GM19397 (cell line): ENCODE measurements at regions not wholly inside any gene's neighbourhood (a gene's known extent, or its start where the extent isn't known, plus 50 kb on each side); places are given as distances from the start of the nearest gene placed in this dataset.
"Not testable (repeated sequence)": the region's sequence is repeated elsewhere in the genome, so short reads cannot be mapped to it uniquely, and the experiment has no call there.

Experiments used
- ATAC-seq: cut with Tn5 transposase; IDR thresholded peaks from one replicate; pipeline ENCODE4 v1.9.1; 2021; ENCODE audit warnings: mild to moderate bottlenecking, moderate library complexity; ENCODE audit not compliant: unreplicated experiment

DNA sequence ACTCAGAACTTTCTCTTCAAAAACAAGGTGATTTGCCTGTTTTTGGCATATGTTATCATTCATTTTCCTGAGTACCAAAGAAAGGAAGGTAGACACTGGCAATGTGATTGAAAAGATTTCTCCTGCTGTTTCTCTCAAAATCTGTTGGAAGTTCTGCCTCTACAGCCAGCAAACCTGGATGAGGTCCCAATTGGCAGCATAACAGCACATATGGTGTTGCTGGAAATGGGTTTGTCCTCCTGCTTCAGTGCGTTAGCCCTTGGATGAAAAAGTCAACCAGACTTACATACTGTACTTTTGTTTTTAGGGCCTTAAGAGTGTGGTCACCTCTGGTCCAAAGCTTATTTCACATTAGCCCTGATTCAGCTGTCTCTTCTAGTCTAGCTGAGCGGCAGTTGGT lies 237.6 kb upstream of the MME start:
- no peak for ATAC-seq

DNA sequence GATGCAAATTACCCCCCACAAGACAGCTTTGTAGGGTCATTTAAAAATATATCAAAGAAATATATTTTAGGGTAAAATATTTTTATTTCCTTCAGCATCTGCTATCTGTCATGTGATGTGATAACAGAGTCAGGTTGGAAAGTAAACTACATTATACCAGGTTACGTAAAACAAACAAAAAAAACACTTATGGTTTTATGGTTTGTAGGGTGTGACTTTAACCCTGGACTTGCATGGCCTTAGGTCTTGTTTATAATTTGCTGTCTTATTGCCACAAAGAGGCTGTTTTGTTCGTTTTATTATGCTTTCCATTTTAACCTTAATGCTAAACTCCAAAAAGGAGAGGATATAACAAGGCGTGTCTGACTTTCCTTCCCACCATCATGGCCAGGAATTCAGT lies 244.5 kb upstream of the MME start:
- no peak for ATAC-seq

DNA sequence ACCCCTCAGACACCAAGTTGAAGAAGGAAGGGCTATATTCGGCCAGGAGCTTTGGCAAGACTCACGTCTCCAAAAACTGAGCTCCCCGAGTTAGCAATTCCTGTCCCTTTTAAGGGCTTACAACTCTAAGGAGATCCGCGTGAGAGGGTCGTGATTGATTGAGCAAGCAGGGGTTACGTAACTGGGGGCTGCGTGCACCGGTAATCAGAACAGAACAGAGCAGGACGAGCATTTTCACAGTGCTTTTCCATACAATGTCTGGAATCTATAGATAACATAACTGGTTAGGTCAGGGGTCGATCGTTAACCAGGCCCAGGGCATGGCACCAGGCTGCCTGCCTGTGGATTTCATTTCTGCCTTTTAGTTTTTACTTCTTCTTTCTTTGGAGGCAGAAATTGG lies 245.3 kb upstream of the MME start:
- not testable (repeated sequence) for ATAC-seq

DNA sequence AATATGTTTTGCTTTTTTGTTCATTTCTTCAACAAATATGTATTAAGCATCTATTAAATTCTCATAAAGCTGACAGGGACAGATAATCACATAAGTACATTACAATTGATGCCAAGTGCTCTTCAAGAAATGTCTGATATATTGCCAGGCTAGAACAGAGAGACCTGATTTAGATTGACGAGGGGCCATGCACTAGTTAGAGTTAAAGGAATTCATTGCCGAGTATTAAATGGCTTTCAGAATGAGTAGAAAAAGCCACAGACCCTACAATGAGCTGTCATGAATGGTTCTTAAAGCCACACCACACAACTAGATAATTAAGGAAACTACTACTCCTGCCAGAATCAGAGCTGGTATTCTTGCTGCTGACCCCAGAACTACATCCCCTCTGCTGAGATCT lies 250.2 kb upstream of the MME start:
- ATAC-seq: no peak

DNA sequence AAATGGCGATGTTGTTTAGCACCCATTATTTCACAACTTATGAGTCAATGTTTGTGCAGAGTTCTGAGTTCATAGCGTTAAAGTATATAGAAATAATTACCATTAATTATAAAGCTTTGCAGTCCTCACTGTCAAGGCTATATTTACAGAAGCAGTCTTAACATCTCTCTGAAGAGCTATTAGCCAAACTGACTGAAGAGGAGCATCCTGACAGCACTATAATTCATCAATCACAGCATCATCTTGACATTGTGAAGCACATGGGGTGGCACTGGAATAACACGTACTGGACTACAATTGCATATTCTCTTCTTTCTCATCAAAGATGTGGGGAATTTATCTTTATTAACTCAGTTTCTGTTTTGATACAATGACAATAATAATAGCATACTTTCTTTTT lies 260.6 kb upstream of the MME start:
- no peak for ATAC-seq

DNA sequence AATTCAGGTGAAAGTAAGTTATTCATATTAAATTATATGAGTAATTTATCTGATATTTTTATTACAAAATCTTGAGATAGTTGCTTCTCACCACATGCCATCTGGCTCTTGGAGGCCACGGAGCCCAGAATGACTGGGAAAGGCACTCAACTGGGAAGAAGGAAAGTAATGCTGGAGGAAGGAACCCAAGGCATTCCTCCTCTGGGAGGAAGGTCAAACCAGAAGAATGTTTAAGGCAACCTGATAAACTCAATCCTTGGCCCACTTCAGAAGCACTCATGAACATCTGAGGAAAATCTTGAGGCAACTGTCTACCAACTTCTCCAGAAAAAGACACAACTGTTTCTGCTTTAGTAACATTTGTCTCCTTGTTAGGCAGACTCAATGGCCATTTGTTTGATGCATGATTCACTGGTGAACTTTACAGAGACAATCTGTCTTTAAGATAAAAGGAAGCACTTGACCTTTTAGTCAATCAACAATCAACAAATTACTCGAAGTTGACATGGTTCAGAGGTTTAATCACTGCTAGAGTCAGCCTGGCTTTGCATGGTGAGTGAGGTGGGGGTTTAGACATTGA lies 261.4 kb upstream of the MME start:
- ATAC-seq: no peak

DNA sequence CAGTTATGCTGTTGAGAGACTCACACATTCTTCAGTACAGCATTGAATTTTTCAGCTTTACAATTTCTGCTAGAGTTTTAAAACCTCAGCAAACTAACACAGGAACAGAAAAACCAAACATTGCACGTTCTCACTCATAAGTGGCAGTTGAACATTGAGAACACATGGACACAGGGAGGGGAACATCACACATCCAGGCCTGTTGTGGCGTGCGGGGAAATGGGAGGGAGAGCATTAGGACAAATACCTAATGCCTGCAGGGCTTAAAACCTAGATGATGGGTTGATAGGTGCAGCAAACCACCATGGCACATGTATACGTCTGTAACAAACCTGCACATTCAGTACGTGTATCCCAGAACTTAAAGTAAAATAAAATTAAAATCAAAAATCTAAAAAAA lies 270.1 kb upstream of the MME start:
- not testable (repeated sequence) for ATAC-seq

DNA sequence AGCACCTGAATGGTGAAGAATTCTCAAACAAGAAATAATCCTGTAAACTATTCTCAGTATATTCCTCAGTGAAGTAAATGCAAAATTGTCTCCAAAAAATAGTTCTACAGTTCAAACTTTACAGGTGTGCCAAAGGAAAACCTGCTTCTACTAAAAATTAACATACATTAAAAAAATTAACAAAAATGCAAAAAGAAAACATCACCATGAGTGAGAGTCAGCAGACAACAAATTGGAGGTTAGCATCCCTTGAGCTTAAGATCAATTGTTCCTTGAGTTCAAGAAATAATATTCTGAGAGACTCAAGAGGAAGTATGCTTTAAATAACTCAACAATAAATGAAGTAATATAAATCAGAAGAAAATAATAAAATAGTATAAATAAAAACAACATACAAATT lies 278.4 kb upstream of the MME start:
- ATAC-seq: no peak

DNA sequence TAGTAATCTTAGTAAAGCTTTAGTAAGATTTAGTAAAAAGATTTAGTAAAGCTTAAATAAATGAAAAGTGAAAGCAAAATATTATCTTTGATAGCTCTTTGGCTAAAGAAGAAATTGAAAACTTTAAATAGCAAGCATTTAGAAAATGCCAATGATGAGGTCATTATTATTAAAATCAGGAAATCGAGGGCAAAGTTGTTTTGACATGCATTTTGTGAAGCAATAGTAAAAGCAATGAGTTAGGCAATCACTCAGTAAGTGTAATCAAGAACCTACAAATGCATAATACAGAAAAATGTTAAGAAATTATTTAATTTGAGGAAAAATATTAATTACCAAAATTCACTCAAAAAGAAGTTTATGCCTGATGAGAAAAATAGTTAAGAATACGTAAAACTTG lies 280.3 kb upstream of the MME start:
- ATAC-seq: no peak

DNA sequence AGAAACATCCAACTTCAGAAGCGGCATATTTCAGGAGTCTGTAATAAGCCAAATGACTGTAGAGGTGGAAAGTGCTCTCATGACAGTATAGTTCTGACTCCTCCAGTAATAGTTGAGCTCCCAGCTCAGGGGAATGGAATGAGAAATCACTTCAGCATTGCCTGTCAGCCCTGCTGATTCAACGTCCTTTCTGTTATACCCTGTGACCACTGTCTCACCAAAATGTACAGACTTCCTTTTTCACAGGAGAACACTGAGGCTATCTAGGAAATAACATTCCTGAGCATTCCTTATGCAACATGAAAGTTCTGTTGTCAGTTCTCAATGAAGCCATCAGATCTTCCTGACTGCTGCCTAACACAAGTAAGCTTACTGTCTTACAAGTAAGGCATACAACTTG lies 284.5 kb upstream of the MME start:
- ATAC-seq: no peak

DNA sequence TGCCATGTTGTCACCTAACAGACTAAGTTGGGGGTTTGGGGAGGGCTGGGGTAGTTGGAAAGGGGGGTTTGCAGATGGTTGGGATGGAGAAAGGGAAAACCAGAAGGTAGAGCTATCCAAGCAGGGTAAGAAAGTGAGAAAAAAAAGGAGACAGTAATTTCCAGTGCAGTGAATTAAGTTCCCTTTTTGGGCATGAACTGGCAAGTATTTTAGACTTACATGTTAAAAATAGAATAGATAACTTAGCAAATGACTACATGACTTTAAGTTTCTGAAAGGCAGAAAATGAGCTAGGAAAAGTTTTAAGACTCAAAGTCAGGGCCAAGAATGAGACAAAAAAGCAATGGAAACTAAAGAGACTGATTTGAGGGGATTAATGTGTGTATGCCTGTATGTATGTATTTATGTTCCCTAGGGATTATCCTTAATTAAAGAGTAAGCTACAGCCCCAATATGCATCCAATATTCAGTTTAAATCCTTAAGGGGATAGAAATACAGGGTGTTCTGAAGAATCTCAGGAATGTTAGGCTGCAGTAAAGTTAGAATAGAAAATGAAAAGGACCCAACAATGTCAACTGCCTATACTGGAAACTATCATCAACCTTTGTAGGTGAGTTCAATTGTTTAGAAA lies 285.2 kb upstream of the MME start:
- no peak for ATAC-seq

DNA sequence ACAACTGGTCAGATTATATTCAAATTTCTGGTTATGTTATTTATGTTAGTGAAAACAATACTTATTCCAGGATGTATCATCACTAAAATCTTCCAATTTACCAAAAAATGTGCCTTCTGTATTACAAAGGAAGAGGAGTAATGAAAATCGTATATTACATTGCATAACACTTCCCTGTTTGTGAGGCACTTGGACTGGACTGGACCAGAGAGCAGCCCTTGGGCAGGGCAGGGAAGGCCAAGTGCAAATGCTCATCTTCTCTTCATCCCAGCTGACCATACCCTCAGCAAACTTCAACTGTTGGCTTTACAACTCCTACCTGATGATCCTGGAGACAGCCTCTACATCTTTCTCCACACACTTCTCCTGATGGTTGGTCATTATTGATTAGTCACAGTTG lies 285.7 kb upstream of the MME start:
- ATAC-seq: no peak

DNA sequence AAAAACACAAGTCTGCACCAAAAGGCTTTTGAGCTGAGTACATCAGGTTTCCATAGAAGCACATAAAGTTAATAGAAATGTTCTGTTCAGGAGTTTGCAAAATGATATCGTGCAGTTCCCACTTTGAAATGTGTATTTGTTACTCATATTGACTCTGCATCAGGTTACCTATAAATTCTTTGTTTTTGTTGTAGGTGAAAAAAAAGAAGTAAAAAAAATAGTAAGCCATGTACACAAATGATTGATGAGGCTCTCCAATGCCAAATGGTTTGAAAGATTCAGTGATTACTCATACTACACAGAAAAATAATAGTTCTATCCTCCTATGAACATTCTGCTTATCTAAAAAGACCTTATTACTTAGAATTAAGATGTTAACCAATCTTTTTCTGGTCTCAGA lies 287.3 kb upstream of the MME start:
- no peak for ATAC-seq

DNA sequence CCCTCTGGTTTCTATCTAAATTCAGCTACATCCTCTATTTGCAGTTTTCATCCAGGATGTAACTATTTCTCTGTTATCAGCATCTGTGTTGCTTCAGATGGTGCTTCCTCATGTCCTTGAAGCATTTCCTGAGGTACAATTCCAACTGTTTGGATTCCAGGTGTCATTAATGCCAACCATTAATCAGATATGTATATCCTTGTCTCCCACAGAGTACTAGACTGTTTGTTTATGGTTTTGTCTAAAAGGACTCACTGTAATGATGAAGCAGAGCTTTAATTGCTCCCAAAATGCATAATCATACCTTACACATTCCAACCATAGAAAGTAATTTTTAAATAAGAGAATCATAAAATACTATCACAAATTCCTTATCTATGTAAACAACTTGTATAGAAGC lies 288.5 kb upstream of the MME start:
- no peak for ATAC-seq

DNA sequence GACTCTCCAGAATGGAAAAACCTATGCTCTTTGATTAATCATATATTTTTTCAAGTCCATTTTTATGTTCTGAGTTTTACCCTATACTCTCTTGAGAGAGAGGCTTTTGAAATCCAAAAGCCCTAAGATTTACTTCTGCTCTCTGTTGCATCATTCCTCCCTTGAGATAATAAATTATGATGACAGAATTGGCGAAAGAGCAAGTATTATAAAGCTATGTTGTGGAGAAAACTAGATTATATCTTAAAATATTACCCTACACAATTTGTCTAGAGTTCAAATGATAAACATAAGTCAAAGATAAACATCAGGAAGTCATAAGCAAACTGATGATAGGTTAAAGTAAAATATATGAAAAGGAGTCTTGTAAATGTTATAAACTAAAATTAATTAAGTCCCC lies 293.4 kb upstream of the MME start:
- ATAC-seq: no peak

DNA sequence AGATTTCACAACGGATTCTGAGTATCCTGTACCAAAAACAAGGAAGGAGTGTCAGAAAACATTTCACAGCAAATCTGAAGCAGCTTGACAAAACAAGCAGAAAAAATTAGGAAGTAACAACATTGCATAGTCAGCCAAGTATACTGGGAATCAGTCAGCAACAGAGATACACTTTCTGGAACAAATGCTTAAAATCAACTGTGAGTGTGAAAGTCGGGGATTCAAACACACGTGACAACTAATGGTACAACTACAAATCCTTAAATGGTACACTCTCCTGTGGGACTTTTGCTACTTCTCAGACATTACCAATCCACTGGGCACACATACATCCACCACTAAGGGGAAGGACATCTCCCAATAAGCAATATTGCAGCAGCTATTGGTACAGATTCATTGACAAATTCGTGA lies 296.6 kb upstream of the MME start:
- ATAC-seq: no peak

DNA sequence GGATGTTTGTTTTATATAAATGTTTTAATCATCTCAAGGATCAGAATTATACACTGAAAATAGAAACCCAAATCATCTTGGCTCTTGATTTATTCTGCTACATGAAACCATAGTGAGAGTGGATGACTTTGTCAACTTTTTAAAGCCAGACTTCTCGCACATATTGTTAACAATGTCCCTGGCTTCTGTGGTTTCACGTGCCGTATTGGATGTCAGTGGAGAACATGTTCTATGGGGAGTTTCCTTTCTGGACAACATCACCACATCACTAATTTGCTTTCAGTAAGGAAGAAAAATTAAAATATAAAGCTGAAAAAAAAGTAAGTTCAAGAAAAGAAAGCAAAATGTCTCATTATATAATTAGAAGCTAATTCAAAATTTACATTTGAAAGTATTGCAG lies 297.1 kb upstream of the MME start:
- no peak for ATAC-seq

DNA sequence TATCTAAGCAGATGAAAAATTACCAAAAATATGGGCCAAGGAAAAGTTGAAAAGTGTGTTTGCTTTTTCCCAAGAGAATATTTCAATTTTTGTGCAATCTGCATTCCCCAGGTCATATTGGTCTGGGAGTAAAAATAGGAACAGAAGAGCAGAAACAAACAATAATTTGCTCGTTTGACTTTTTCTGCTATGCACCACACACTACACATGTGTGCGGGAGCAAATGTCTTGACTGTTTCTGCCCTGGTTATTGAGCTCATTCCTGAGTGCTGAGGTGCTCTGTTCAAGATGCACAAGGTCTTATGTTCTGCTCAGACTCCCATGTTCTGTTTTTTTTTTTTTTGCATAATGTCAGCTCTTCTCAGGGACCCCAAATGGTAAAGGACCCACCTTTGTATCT lies 298.0 kb upstream of the MME start:
- ATAC-seq: no peak

DNA sequence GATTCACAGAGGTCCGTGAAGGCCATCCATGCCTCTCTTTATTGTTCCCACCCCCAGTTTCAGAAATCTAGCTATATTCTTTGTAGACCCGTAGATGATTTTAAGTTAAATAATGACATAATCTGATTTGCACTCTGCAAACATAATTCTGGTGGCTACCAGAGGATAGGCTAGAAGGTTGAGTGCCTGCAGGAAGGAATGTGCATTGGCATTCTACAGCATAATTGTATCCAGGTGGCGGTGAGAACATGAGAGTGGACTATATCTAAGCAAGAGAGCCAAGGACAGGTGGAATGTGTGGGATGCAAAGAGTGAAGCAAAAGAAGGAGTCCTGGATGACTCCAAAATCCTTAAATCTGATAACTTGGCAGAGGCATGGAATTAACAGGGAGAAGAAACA lies 298.5 kb upstream of the MME start:
- no peak for ATAC-seq

DNA sequence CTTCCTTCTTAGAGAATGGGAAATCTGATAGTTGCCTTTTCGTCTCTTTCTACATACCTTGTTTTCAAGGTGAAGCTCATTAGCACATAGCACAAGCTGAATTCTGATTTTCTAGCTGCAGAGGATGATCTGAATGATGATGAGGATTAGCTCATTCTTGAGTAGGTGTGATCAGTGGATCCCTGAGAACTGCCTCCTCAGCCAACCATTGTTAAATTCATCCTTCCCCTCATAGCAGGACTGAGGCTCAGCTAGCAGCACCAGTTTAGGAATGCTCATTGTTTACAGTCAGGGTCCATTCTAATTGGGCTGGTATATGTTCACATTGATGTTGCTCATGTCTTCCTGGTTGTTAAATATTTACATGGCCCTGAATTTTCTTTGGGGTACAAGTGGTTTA lies 299.9 kb upstream of the MME start:
- ATAC-seq: no peak

DNA sequence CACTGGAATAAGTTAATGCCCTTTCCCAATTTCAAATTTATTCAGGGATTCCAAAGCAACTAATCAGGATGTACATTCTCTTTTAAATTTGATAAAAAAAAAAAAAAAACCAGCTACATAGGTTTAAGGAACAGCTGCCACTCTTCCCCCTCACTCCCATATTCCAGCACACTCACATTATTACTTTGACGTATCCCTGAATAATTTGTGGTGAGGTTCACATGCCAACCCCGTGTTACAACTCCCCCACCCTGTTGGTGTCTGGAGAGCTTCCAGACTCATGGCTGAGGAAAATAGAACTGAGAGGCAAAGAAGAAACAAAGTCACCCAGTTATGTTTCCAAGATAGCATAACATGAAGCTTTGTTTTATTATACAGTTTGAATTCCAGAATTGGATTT lies 300.5 kb upstream of the MME start:
- ATAC-seq: no peak

DNA sequence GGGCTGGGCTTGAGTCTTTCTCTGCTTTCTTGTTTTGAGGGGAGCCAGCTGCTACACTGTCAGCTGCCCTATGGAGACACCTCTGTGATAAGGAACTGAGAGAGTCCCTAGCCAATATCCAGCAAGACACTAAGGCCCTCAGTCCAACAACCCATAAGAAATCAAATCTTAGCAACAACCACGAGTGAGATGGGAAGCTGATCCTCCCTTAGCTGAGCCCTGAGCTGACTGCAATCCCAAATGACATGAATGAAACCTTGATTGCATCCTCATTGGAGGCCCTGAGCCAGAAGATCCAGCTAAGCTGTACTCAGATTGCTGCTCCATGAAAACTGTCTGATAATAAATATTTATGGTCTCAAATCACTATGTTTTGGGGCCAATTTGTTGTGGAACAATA lies 302.1 kb upstream of the MME start:
- no peak for ATAC-seq

DNA sequence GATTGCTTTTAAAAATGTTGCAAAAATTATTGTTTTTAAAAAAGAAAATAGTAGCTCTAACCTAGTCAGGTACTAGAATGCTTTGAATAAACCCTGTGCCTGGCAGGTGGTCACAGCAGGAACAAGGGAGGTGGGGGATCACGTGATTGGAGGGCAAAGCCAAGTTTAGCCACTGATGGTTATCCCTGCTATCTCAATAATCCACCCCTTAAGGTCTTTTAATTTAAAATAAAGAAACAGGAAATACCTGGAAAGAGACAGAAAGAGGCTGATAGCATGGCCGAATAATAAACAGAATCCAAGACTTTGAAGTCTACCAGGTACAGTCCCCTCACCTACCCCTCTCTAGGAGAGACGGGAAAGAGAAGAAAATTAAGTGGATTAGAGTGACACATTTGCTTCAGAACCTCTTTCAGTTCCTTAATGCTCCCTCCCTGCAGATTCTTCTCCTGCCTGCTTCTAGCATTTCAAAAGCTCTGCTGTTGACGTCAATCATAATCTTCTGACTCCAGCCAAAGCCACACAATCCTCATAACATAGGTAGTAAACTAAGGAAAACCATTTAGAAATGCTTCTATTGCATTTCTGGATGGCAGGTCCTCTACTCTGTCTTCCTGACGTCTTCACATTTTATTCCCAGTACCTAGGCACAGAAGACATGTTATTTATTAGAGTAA lies 303.4 kb upstream of the MME start:
- ATAC-seq: no peak
